ENCODE measurements at regions not wholly inside any gene's neighbourhood (a gene's known extent, or its start where the extent isn't known, plus 50 kb on each side); places are given as distances from the start of the nearest gene placed in this dataset.
"Not testable (repeated sequence)": the region's sequence is repeated elsewhere in the genome, so short reads cannot be mapped to it uniquely, and the experiment has no call there.

DNA sequence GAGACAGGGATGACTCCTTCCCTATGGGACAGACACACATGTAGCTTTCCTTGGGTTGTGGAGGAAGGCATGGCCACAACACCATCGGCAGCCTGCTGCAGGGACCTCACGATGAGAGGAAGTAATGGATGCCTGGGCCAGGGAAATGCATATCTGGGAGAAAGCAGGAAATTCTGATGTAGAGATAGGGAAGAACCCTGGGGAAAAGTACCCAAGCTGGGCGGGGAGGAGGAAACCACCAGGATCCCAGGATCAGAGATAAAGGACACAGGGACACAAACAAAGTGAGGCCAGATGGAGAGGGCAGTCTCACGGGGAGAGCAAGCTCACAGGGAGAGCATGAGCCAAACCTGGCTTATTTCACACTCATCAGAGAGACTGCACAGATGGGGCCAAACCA lies 294.7 kb upstream of the TEKT4 start:
- not testable (repeated sequence) for H3K36me3 ChIP-seq (ENCODE audit: control insufficient read depth in 3 of 3, insufficient read depth in 2 of 3, low read depth in 1 of 3, low read length in 3 of 3); H3K4me1 ChIP-seq (ENCODE audit: control insufficient read depth in 3 of 3, insufficient read depth in 2 of 3, low read depth in 1 of 3, low read length in 2 of 3); H3K9me3 ChIP-seq (ENCODE audit: control insufficient read depth in 2 of 2, insufficient read depth in 1 of 2, low read depth in 1 of 2, low read length in 1 of 2); H3K4me3 ChIP-seq (ENCODE audit: low read depth in 1 of 3, low read length in 3 of 3); FAIRE-seq; H3K27me3 ChIP-seq (ENCODE audit: control insufficient read depth in 3 of 3, insufficient read depth in 3 of 3, low read length in 3 of 3); H3K27ac ChIP-seq (ENCODE audit: low read depth in 1 of 3, low read length in 2 of 3); DNase-seq
- WGBS, 3 donors, result 55 to 63% (median 59%) methylated on average over 3 to 4 of the region's 4 CpGs

DNA sequence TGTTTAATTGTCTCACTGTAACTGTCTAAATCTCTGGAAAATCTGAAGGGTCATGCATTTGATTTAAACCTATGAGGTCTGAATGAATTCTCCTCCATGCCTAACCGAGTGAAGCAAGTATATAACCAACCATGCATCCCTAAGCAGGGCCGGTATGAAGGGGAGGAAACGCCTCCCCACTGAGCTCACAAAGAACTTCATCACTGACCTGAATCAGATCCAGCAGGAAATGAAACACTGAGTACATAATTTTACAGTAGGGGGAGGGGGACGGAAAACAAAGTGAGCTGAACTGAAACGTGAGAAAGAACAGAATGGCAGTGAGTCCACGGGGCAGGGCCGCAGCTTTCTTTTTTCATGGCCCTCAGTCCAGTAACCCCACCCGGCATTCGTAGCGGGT lies 294.1 kb upstream of the TEKT4 start:
- DNase-seq, result peak in 1 of 2 donors; percentile 2
- H3K4me1 ChIP-seq (ENCODE audit: control insufficient read depth in 3 of 3, insufficient read depth in 2 of 3, low read depth in 1 of 3, low read length in 2 of 3); H3K27ac ChIP-seq (ENCODE audit: low read depth in 1 of 3, low read length in 2 of 3); H3K36me3 ChIP-seq (ENCODE audit: control insufficient read depth in 3 of 3, insufficient read depth in 2 of 3, low read depth in 1 of 3, low read length in 3 of 3); H3K4me3 ChIP-seq (ENCODE audit: low read depth in 1 of 3, low read length in 3 of 3); H3K27me3 ChIP-seq (ENCODE audit: control insufficient read depth in 3 of 3, insufficient read depth in 3 of 3, low read length in 3 of 3); FAIRE-seq; H3K9me3 ChIP-seq (ENCODE audit: control insufficient read depth in 2 of 2, insufficient read depth in 1 of 2, low read depth in 1 of 2, low read length in 1 of 2): not testable (repeated sequence)
- 22 to 66% (median 43%) methylated on average over 5 to 7 of the region's 10 CpGs for WGBS, 3 donors

DNA sequence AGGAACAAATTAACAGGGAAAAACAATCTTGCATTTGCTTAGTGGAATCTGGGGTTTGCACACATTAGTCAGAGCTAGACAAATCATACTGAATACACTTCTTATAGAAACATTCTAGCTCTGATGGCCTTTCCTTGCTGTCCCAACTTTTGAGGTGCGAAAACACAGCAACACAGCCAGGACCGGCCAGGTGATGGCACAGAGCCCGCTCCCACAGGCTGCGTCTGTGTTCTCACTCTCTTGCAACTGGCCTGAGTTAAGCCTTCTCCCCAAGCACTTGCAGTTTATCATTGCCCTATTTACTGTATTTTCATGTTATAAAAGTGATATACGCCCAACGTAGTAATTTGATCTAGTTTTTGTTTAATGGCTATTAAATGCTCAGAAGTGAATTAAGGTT lies 292.0 kb upstream of the TEKT4 start:
- H3K4me3 ChIP-seq (ENCODE audit: low read depth in 1 of 3, low read length in 3 of 3); H3K27ac ChIP-seq (ENCODE audit: low read depth in 1 of 3, low read length in 2 of 3); H3K36me3 ChIP-seq (ENCODE audit: control insufficient read depth in 3 of 3, insufficient read depth in 2 of 3, low read depth in 1 of 3, low read length in 3 of 3); H3K27me3 ChIP-seq (ENCODE audit: control insufficient read depth in 3 of 3, insufficient read depth in 3 of 3, low read length in 3 of 3); H3K9me3 ChIP-seq (ENCODE audit: control insufficient read depth in 2 of 2, insufficient read depth in 1 of 2, low read depth in 1 of 2, low read length in 1 of 2); FAIRE-seq; H3K4me1 ChIP-seq (ENCODE audit: control insufficient read depth in 3 of 3, insufficient read depth in 2 of 3, low read depth in 1 of 3, low read length in 2 of 3); DNase-seq: not testable (repeated sequence)
- 86 to 90% (median 88%) methylated on average over 6 of the region's 6 CpGs for WGBS, 3 donors

DNA sequence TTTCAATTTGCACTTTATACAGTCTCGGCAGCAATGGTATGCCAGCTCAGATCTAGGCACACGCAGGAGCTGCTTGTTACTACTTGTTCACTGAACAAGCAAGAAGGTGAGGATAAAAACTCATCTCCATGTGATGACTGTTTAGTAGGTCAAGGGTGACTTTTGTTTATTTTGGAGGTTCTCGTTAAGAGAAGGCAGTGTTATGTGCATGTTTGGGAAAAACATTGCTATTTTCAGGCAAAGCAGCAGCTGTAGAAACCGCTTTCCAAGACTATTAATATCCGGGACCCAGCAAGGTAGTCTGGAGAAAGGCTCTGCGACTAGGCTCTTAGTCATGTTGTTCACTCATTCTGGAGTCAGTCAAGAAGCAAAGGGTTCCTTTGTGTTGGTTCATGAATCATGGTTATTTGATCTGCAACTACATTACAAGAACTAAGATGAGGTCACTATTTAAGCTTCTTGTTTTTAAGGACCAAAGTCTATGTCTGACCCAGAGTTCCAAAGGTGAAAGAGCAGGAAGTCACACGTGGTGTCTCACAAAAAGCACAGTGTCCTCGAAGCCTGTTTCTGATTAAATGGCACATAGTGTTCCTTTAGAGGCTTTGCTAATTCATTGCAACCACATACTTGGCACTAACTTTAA lies 288.0 kb upstream of the TEKT4 start:
- not testable (repeated sequence) for H3K9me3 ChIP-seq (ENCODE audit: control insufficient read depth in 2 of 2, insufficient read depth in 1 of 2, low read depth in 1 of 2, low read length in 1 of 2); H3K27me3 ChIP-seq (ENCODE audit: control insufficient read depth in 3 of 3, insufficient read depth in 3 of 3, low read length in 3 of 3); DNase-seq; H3K4me1 ChIP-seq (ENCODE audit: control insufficient read depth in 3 of 3, insufficient read depth in 2 of 3, low read depth in 1 of 3, low read length in 2 of 3); H3K4me3 ChIP-seq (ENCODE audit: low read depth in 1 of 3, low read length in 3 of 3); H3K27ac ChIP-seq (ENCODE audit: low read depth in 1 of 3, low read length in 2 of 3); H3K36me3 ChIP-seq (ENCODE audit: control insufficient read depth in 3 of 3, insufficient read depth in 2 of 3, low read depth in 1 of 3, low read length in 3 of 3); FAIRE-seq
- 45 to 68% (median 53%) methylated on average over 8 of the region's 8 CpGs for WGBS, 3 donors

DNA sequence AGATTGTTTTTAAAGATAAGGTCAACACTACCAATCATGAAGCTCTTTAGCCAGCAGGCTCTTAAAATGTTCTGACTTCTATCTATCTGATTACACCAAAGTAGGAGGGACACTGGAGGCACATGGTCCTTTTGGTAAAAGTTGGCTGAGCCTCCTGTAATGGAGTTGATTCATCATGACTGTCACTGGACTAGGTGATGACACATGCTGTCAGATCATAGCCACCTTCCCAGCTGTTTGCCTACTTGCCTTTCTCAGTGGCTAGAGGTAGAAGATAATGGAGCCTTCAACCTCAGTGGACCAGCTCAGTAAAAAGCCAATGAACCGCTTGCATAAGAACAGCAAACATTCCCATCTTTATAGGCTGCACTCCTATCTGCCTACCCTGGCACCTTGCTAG lies 286.7 kb upstream of the TEKT4 start:
- 33 to 100% (median 100%) methylated on average over 1 of the region's 1 CpG for WGBS, 3 donors
- H3K27me3 ChIP-seq (ENCODE audit: control insufficient read depth in 3 of 3, insufficient read depth in 3 of 3, low read length in 3 of 3); H3K27ac ChIP-seq (ENCODE audit: low read depth in 1 of 3, low read length in 2 of 3); FAIRE-seq; H3K4me1 ChIP-seq (ENCODE audit: control insufficient read depth in 3 of 3, insufficient read depth in 2 of 3, low read depth in 1 of 3, low read length in 2 of 3); H3K4me3 ChIP-seq (ENCODE audit: low read depth in 1 of 3, low read length in 3 of 3); H3K36me3 ChIP-seq (ENCODE audit: control insufficient read depth in 3 of 3, insufficient read depth in 2 of 3, low read depth in 1 of 3, low read length in 3 of 3); H3K9me3 ChIP-seq (ENCODE audit: control insufficient read depth in 2 of 2, insufficient read depth in 1 of 2, low read depth in 1 of 2, low read length in 1 of 2); DNase-seq: not testable (repeated sequence)

DNA sequence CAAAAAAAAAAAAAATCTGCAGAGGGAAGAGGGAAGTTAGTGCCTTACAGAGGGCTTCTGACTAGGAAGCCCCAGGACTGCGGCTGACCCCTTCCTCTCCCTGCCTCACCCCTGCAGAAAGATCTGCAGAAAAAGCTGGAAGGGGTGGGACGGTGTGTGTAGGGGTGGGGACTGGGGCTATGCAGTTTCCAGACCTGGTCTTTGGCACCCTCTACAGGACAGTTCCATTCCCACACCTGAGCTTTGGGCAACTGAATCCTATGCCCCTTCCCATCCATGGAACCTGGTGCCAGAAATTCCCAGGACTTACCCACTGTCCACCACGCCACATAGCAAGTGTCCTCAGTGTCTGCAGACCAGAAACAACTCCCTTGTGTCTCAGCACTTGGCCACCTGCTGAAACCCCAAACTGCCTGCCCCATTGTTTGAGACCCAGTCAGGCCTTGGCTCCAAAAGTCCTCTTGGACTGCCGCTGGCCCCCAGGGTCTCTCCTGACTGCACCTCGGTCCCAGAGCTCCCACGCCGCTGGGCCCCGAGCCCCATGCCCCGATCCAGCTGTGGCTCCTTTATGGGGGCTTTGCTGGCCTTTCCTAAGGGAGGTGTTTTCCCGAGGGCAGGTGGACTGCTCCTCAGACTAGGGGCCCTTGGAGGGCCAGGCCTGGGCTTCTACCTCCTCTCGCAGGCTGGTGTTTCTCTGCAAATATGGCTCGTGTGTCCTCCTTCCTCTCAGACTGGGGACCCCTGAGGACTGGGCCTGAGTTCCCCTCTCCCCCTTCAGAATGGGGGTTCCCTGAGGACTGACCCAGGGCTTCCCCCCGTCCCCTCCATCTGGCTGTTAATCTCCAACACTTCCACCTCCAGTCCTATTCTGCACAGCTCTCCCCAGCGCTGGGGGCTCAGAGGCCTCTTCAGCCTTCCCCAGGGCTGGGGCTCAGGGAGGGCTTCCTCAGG lies 284.9 kb upstream of the TEKT4 start:
- not testable (repeated sequence) for H3K27ac ChIP-seq (ENCODE audit: low read depth in 1 of 3, low read length in 2 of 3); H3K27me3 ChIP-seq (ENCODE audit: control insufficient read depth in 3 of 3, insufficient read depth in 3 of 3, low read length in 3 of 3); H3K4me1 ChIP-seq (ENCODE audit: control insufficient read depth in 3 of 3, insufficient read depth in 2 of 3, low read depth in 1 of 3, low read length in 2 of 3); DNase-seq; H3K4me3 ChIP-seq (ENCODE audit: low read depth in 1 of 3, low read length in 3 of 3); FAIRE-seq; H3K36me3 ChIP-seq (ENCODE audit: control insufficient read depth in 3 of 3, insufficient read depth in 2 of 3, low read depth in 1 of 3, low read length in 3 of 3); H3K9me3 ChIP-seq (ENCODE audit: control insufficient read depth in 2 of 2, insufficient read depth in 1 of 2, low read depth in 1 of 2, low read length in 1 of 2)
- WGBS, 3 donors, result 45 to 65% (median 54%) methylated on average over 13 to 14 of the region's 14 CpGs

DNA sequence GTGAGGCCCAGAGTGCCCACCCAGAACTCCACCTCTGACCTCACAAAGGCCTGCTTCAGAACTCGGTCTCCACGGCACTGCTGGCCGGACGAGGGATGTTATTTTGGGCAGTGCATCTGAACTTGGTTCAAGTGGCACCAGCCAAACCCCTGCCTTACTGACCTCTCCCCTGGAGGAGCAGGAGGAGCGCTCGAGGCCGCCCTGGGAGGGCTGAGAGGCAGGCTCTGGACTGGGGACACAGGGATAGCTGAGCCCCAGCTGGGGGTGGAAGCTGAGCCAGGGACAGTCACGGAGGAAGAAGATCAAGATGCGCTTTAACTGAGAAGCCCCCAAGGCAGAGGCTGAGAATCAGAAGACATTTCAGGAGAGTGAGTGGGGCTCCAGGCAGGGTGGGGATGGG lies 284.2 kb upstream of the TEKT4 start:
- not testable (repeated sequence) for H3K27me3 ChIP-seq (ENCODE audit: control insufficient read depth in 3 of 3, insufficient read depth in 3 of 3, low read length in 3 of 3); H3K4me3 ChIP-seq (ENCODE audit: low read depth in 1 of 3, low read length in 3 of 3); H3K27ac ChIP-seq (ENCODE audit: low read depth in 1 of 3, low read length in 2 of 3); H3K9me3 ChIP-seq (ENCODE audit: control insufficient read depth in 2 of 2, insufficient read depth in 1 of 2, low read depth in 1 of 2, low read length in 1 of 2); FAIRE-seq; H3K36me3 ChIP-seq (ENCODE audit: control insufficient read depth in 3 of 3, insufficient read depth in 2 of 3, low read depth in 1 of 3, low read length in 3 of 3); H3K4me1 ChIP-seq (ENCODE audit: control insufficient read depth in 3 of 3, insufficient read depth in 2 of 3, low read depth in 1 of 3, low read length in 2 of 3); DNase-seq
- WGBS, 3 donors, result 83 to 89% (median 84%) methylated on average over 8 to 9 of the region's 9 CpGs

DNA sequence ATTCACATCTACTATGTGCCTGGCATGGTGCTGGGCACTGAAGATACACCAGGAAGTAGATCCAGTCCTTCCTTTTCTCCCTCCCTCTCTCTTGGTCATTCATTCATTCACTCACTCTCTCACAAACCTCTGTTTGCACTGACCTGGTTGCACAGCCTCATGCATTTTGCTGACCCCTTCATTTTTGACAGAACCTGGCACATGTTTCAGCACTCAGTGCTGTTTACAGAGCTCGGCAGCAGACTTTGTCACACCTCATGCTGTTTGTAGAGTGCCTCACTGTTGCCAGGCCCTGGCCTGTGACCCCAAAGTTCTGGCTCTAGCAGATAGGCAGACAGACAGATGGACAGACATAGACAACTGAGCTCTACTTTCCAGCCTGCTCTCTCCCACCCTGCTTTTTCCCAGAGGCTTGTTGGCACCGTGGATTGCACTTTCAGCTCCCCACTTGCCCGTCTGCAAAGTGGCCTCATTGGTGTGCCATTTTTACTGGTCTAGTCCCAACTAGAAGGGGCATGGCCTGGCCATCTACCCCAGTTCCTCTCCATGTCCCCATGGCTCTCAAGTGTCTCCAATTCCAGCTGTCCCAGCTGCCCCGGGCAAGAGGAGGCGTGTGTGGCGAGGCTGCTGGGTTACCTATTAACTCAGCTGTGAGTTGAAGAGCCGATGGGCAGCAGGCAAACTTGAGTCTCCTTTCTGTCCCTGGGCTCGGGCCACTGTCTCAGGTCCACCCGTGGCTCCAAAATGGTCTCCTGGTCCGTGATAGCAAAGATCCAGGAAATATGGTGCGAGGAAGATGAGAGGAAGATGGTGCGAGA lies 277.0 kb upstream of the TEKT4 start:
- not testable (repeated sequence) for H3K27ac ChIP-seq (ENCODE audit: low read depth in 1 of 3, low read length in 2 of 3); H3K4me1 ChIP-seq (ENCODE audit: control insufficient read depth in 3 of 3, insufficient read depth in 2 of 3, low read depth in 1 of 3, low read length in 2 of 3); H3K27me3 ChIP-seq (ENCODE audit: control insufficient read depth in 3 of 3, insufficient read depth in 3 of 3, low read length in 3 of 3); H3K36me3 ChIP-seq (ENCODE audit: control insufficient read depth in 3 of 3, insufficient read depth in 2 of 3, low read depth in 1 of 3, low read length in 3 of 3); H3K4me3 ChIP-seq (ENCODE audit: low read depth in 1 of 3, low read length in 3 of 3); FAIRE-seq; DNase-seq; H3K9me3 ChIP-seq (ENCODE audit: control insufficient read depth in 2 of 2, insufficient read depth in 1 of 2, low read depth in 1 of 2, low read length in 1 of 2)
- WGBS, 3 donors, result 56 to 75% (median 60%) methylated on average over 12 of the region's 12 CpGs
